Urothelium cell line (cell line): ENCODE measurements at regions not wholly inside any gene's neighbourhood (a gene's known extent, or its start where the extent isn't known, plus 50 kb on each side); places are given as distances from the start of the nearest gene placed in this dataset.

Experiments
- DNase-seq: peaks from one replicate; pipeline ENCODE4 v3.0.0; 2011; ENCODE audit warnings: low spot score, mixed read lengths
- FAIRE-seq: peaks from 2 replicates; lab custom pipeline; 2011; peaks lifted over from hg19 to GRCh38; lab: Jason Lieb, UNC

DNA sequence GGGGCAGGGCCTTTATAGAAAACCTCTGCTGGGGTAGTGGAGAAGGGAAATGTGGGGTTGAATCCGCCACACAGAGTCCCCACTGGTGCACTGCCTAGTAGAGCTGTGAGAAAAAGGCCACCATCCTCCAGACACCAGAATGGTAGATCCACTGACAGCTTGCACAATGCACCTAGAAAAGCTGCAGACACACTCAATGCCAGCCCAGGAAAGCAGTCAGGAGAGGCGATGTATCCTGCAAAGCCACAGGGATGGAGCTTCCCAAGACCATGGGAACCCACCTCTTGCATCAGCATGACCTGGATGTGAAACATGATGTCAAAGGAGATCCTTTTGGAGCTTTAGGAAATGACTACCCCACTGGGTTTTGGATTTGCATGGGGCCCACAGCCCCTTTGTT, 958.0 kb upstream of the MIR17HG start:
- FAIRE-seq: no peak
- no peak for DNase-seq

DNA sequence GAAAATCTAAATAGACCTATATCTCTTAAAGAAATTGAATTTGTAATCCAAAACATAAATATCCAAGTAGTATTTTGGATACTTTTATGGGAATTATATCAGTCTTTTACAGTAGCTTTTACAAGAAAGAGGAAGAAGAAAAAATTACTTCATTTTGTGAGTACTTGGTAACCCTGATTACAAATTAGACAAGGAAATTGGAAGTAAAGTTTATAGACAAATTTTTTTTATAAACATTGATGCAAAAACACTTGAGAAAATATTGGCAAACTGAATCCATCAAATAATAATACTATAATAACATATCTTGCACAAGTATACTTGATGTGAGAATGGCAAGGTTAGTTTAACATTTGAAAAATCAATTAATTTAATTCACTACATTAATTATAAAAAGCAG, 954.1 kb upstream of the MIR17HG start:
- DNase-seq: no peak
- no peak for FAIRE-seq

DNA sequence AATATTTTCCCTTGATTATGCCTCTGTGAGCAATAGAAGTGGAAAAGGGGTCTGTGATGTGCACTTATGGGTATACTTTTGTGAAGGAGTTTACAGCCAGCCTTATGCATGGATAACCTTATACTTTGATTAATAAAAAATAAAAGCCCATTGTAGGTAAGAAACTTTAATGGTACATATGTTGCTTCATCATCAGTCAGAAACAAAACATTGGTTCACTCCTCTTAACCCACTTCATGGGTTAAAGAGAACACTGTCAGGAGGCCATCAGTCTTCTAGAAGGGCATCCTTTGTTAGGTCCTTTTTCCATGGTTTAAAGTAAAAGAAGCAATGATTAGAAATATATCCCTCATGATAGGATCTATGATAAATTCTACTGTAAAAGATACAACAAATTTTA, 952.1 kb upstream of the MIR17HG start:
- FAIRE-seq: no peak
- no peak for DNase-seq

DNA sequence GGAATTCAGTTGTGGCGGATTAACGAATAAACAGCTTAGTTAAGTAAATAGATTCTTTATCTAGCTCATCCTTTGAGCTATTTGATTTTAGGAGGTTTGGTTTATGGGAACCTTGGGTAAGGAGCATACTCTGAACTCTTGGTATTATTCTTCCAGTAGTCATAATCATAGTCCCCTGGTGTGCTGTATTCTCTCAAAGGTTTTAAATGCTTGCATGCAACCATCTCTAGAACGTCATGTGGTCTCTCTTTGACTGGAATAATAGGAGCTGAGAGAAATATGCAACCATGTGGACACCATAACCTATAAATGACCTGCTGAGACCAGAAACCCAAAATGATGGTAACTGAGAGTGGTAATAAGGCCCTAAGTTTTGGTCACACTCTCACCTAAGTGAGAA, 951.6 kb upstream of the MIR17HG start:
- no peak for DNase-seq
- no peak for FAIRE-seq

DNA sequence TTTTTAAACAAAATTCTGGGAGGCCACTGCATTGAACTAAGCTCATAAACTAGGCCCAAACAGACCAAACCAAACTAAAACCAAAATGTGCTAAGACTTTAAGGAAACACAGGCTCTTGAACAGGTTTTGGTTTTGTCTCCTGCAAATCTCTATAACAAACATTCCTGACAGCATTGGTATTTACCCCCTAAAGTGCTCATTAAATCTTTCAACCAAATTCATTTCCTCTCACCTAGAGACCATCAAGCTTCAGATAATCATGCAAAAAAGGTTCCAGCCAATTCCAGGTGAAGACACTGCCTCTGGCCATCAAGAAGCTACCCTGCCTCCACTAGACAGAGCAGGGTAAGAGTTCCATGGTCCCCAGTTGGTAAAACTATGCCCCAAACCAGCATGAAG, 951.2 kb upstream of the MIR17HG start:
- no peak for DNase-seq
- no peak for FAIRE-seq

DNA sequence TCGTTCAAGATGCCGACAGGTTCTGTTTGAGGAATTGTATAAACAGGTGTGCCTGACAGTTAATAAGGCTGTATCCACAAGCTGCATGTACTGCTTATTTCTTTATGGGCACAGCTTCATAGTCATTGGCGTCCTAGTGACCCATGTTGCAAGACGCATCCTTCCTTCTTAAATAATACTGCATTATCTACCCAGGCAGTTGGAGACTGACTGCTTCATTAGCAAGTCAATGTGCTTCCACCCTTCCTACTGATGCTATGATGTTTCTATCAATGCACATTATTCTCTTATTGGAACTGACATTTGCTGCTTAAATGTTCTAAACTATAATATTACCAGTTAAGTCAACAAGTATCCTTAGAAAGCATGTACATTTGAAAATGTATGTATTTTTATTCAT, 950.0 kb upstream of the MIR17HG start:
- DNase-seq (no peak), FAIRE-seq (no peak)

DNA sequence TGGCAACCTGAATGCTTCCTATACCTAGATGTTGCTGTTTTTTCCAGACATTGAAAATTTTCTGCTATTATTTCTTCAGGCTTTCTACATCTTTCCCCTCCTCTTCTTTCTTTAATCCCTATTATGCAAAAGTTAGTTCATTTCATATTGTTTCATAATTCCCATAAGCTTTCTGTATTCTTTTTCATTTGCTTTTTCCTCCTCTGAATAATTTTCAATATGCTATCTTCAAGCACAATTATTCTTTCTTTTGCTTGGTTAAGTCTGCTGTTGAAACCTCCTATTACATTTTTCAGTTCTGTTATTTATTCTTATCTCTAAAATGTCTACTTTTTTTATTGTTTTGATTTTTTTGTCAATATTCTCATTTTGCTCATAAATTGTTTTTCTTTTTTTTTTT, 947.1 kb upstream of the MIR17HG start:
- DNase-seq (no peak), FAIRE-seq (no peak)

DNA sequence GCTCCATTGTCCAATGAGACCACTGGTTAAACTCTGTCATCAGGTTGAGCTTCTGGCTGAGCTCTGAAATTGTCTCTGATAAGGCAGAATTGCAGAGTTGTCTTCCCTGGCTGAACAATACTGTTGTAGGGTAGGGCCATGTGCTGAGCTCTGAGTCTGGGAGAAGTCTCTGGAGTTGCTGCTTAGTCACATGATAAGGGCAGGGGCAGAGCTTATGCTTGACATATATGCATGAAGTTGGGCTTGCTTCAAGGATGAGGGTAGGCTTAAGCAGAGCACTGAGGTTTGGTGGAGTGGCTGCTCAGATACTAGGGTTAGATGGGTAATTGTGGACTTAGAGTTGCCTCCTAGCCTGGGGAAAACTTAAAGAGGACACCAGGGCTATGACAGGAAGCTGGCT, 946.3 kb upstream of the MIR17HG start:
- FAIRE-seq (no peak), DNase-seq (no peak)

DNA sequence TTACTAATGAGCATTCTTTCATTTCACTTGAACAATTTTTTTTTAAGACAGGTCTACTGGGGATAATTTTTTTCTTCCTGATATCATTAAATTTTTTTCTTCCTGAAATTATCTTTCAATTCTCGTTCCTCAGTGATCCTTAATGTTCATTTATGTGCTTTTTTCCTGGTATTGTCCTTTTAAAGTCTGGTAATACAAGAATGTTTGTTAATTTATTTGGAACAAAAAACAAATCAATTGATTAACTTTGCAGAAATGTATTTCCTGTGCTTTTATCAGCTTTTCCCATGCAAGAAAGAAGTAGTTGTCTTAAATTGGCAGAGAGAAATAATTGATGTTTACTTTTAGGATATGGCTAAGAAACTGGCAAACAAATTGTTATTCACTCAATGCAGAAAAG, 945.4 kb upstream of the MIR17HG start:
- FAIRE-seq (no peak), DNase-seq (no peak)

DNA sequence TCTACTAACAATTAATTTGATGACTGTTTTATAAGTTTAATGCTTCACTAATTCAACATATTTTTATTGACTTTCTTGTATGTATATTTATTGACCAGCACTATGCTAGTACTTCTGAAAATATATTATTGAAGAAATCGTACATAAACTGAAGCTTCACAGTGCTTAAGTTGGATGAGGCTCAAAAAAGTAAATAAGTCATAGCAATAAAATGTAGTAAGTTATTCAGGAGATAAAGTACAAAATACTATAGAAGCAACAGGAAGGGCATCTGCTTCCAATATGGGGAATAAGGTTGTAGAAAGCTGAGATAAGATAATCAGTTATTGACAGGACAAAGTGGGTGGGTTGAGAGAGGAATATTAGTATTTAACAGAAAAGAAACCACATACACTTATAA, 944.9 kb upstream of the MIR17HG start:
- no peak for FAIRE-seq
- no peak for DNase-seq

DNA sequence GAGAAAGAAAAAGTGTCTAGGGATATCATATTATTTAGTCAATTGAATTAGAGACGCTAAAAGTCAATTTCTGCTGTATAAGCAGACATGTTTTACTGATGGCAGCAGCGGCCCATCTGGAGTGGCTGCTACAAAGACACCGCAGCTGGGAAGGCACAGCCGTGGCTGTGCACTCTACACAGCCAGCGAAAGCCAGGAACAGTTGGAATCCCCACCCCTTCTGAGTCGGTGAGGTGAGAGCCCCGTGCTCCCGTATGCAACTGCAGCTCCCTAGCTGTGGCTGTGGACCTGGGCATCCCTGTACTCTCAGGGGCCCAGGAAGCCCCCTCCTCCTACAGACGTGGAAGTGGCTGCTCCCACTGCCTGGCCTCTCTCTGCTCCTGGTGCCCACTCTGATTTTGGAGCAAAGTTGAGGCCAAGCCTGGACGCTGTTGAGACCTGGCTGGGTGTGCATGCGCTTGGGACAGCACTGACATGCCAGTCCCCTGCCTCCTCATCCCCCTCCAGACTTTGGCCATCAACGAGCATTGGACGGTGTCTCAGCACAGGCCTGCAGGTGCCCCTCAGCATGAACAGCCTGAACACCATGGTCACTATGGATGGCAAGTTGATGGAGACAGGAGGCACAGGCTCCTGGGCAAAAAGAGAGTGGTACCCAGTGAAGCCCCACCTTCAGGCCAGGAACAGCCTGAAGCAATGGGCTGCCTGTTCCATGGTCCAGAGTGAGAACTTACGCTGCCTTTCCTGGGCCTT, 944.0 kb upstream of the MIR17HG start:
- FAIRE-seq (no peak), DNase-seq (no peak)

DNA sequence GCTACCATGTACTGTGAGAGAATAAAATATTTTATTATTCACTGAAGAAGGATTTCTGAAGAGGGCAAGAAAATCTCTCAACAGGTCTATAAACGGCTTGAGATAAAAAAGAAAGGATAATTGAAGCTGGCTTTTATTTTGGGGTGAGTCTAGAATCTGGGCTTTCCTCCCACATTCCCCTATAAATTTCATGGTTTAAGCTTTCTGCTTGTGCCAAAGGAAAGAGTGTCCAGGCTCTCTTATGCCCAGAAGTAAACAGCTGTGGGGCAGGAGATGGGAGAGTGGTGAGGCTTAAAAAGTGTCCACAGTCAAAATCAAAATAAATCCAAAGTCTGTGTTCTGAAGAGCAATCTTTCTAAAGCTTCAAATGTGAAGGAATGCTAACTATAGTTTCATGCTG, 942.2 kb upstream of the MIR17HG start:
- FAIRE-seq (no peak), DNase-seq (no peak)

DNA sequence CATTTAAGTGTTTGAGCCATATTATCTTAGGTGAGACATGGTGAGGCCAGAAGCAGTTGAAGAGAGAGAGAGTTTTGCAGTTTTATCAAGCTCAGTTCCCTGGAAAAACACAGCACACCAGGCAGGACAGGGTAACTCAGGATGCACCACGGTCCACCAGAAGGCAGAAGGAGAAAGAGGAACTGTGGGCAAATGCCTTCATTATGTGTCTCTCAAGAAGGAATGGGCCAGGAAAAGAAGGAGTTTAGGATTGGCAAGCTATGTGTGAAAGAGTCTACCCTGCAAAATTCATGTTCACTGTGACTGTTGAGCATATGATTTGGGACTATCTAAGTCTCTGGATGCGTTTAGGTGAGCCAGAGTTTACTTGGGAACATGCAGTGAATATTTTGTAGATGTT, 934.5 kb upstream of the MIR17HG start:
- FAIRE-seq (no peak), DNase-seq (no peak)

DNA sequence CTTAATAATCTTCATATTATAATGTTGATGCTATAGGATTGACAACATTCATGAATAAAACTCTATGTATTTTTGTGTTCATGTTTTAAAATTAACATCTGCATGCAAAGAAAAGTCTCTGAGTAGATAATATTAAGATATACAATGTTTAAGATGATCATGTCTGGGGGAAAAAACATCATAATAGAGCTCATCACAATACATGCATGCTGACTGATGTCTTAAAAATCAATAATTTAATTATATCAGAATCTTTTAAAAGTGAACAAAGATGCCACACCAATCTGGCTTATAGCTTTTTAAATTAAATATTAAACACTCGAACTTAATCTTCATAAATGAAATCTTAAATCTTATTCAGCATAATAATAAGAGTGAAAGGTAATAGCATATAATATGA, 933.9 kb upstream of the MIR17HG start:
- FAIRE-seq (no peak), DNase-seq (no peak)

DNA sequence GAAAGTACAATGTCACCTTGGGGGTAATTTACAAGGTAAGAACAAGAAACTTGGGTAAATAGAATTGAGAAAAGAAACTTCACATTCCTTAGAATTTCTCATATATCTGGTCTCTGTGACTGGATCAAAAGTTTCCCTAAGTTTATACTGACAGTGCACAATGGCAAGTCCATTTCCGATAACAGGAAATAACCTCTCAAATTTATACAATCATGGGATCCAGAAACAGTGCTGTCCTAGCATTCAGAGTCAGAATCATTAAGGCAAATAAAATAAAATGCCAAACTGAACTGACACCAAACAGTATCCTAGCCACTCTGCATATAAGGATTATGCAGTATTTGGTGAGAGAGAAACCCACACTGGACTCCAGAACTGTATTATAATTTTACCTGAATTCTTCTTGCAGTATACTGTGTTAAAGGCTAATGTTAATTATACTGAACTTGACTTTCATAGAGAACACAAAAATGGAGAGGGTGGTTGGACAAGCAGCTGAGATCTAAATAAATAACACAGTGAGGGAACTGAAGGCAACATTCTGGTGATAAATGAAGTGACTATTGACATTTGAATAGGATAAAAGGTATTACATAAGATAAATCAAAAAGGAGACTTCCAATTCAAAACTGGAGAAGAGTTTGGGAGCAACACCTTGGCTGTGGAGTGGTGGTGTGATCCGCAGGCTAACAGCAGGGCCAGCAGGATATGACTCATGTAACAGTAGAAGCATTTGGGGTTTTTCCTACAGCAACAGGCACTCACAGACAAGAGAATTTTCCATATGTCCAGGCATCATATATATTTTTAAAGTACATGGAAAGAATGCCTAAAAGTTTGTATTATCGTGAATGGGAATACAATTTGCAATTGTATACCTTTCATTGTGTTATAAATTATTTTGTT, 932.5 kb upstream of the MIR17HG start:
- DNase-seq (peak; percentile 66), FAIRE-seq (no peak)

DNA sequence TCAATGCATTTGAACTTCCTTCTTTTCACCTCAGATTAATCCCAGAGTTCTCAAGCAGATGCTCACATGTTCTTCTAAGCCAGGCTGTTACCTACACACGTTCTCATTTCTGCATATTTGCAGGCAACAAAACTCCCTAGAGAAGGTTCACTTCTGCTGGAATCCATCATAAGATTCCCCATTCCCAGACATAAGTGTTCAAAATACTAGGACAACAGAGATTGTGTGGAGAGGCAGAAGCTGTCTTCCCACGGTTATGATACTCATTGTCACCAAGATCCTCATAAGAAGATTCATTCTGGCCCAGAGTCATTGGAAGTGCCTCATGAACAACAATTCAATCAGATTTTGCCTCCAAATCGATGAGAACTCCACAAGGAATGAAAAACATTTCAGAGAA, 931.6 kb upstream of the MIR17HG start:
- no peak for FAIRE-seq
- DNase-seq: no peak

DNA sequence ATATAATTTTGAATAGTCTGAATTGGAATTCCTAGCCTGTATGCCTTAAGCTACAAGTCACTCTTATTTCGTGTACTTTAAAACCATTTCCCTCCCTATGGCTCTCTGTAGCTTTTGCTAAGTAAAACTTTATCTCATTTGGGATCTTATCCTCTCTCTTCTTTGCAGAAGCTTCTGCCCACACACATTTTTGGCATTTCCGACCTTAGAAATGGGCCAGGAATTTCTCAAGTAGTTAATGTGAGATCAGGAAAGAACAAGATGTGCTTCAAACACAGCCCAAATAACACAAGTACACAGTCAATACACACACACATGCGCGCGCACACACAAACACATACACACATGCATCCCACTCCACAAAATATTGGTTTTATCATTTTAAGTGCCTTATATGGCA, 931.0 kb upstream of the MIR17HG start:
- peak; percentile 2 for DNase-seq
- no peak for FAIRE-seq

DNA sequence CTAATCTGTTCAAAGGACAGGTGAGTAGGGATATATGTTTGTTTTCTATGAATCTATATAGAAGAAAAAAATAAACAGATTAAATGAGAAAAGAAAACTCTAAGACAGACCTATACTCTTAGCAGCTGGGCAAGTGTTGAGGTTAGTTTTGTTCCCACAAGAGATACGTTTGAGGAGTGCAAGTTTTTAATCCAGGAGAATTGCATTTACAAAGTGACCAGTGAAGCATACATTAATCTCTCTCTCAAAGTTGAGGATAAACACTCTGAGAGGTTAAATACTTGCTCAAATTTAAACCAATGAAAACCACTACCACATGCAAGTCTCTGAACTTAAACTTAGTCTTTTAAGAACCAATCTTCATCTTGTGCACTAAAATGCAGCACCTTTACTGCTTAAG, 930.5 kb upstream of the MIR17HG start:
- DNase-seq (no peak), FAIRE-seq (no peak)

DNA sequence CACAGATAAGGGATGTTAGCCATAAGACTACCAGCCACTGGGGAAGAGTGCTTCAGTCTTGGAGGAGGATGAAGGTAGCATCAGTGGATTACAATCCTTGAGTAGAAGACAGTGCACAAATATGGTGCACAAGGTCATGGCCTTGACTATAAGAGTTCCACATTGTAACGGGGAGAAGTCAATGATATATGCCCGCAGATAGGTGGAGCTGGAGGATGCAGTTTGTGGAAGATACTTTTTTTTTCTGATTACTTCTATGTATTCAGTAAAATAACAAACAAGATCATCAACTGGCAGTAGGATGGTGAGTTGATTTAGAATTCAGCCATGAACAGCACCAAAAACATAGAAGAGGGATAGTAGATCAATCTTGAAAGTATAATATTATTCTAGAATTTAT, 926.8 kb upstream of the MIR17HG start:
- no peak for FAIRE-seq
- no peak for DNase-seq

DNA sequence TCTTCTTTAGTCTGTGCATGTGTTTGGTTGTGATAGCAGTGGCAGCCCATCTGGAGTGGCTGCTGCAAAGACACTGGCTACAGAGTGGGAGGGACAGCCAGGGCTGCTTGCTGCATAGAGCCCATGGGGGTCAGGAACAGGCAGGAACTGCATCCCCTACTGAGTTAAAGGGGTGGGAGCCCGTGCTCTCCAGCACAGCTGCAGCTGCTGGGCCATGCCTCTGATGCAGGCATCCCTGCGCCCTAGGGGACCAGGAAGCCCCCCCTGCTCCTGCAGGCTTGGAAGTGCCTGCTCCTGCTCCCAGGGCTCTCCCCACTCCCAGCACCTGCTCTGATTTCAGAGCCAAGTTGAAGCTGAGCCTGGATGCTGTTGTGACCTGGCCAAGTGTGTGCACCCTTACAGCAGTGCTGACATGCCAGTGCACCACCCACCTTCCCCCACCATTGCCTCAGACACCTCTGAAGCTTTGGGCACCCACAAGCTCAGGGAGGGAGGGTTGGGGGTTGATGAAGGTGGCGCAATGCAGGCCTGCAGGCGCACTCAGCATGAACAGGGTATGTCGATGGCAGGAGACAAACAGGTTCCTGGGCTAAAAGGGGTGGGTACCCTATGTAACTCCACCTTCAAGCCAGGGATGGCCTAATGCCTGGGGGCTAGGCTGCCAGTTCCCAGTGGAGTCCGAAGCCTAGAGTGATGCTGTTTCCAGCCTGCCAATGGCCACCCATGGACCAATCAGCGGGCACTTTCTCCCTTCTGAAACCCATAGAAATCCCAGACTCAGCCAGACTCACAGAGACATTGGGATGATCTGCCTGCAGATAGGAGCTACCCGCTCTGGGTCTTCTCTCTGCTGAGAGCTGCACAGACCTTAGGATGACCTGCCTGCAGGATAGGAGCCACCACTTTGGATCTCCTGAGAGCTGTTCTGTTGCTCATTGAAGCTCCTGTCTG, 919.9 kb upstream of the MIR17HG start:
- DNase-seq (no peak), FAIRE-seq (no peak)

DNA sequence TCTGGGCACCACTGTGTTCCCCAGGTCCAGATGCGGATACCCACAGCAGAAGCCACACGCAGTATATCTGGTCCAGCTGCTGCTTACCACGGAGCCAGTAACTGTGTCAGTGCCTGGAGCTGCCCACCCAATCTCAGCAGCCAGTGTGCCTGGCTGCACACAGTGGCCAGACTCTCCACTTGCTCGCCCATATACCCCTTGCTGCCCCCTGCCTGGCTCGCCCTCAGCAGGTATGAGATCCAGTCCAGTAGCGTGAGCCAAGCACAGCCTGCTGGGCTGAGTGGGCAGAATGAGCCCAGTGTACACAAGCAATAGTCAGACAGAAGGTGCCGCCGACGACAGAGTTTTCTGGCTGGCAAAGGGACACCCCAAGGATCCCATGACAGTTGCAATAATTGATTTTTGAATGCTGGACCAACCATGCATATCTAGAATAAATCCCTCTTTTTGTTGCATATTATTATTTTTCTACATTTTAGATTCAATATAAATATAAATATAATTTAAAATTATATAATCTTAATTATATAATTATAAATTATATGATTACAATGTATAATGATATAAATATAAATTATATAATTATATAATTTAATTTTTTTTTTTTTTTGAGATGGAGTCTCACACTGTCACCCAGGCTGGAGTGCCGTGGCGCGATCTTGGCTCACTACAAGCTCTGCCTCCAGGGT, 918.8 kb upstream of the MIR17HG start:
- FAIRE-seq (no peak), DNase-seq (no peak)
